ENCODE measurements at regions not wholly inside any gene's neighbourhood (a gene's known extent, or its start where the extent isn't known, plus 50 kb on each side); places are given as distances from the start of the nearest gene placed in this dataset.

GRCh38 chr7:46294381-46294780, 373.3 kb upstream of the IGFBP3 start:
- H2AFZ ChIP-seq: no peak overlapping the region
- 82 to 84% methylated on average over 5 of the region's 5 CpGs for WGBS, 2 experiments (ENCODE audit: low coverage in 1 of 2, low lambda C conversion rate in 2 of 2, missing lambda C conversion rate in 2 of 2)
- no peak overlapping the region for H3K4me2 ChIP-seq (ENCODE audit: unreplicated experiment)

DNA sequence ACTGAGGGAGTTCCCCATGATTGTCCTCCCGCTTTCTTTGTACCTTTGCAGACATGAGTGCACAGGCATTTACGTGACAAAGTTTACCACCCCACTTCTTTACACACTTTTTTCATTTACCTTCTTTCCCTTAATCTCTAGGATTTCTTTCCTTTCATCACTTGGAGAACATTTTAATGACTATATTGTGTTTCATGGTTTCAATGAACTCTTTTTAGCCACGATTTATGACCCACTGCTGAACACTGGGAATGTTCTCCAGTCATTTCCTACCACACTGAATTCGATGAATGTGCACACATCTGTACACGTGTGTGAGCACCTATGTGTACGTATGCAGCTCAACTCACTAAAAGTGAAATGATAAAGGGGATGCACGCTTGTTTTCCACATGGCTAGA, 371.7 kb upstream of the IGFBP3 start:
- DNase-seq: no peak
- no peaks in the 10 kb centered on the region for H3K9me2 ChIP-seq (ENCODE audit: insufficient read depth)
- 78 to 79% methylated on average over 7 of the region's 7 CpGs for WGBS, 2 experiments (ENCODE audit: low coverage in 1 of 2, low lambda C conversion rate in 2 of 2, missing lambda C conversion rate in 2 of 2)
- peaks cover 2% of the 10 kb centered on the region for H3K9me3 ChIP-seq (ENCODE audit: low read depth)
- in situ Hi-C loops (cut with MboI): no loop called here
- H4K20me1 ChIP-seq (ENCODE audit: insufficient read depth): no peaks in the 10 kb centered on the region
- H3K9ac ChIP-seq: no peak overlapping the region
- H3K27ac ChIP-seq: peak overlapping the region; percentile 98; the same call in 1 of the 2 replicates
- H3K36me3 ChIP-seq (ENCODE audit: low read depth): 0 out of 2 replicates have a peak, but pooled peaks cover 1% of the 10 kb centered on the region
- peaks cover 44% of the 10 kb centered on the region for H3K4me1 ChIP-seq (ENCODE audit: insufficient read depth)
- peaks cover 30% of the 10 kb centered on the region for H3F3A ChIP-seq (ENCODE audit: insufficient read depth)
- H3K79me2 ChIP-seq (ENCODE audit: insufficient read depth): no peaks in the 10 kb centered on the region
- no peak overlapping the region for H3K4me2 ChIP-seq (ENCODE audit: unreplicated experiment)
- H3K4me3 ChIP-seq: no peak overlapping the region
- H2AFZ ChIP-seq: no peak overlapping the region
- no peaks in the 10 kb centered on the region for H3K27me3 ChIP-seq (replicated peaks; ENCODE audit: insufficient read depth)
- TF ChIP-seq EZH2phosphoT487 (IDR thresholded peaks at IDR 0.05; ENCODE audit: insufficient read depth, low read depth): no peak
- no peak for TF ChIP-seq EZH2 (IDR thresholded peaks at IDR 0.05; ENCODE audit: insufficient read depth, poor library complexity, severe bottlenecking)

More at GRCh38 chr7:46294381-46294780, 373.3 kb upstream of the IGFBP3 start:
- Histone ChIP-seq H3K9ac (no peak overlapping the region), H3F3A (ENCODE audit: insufficient read depth) (peaks cover 30% of the 10 kb centered on the region), H3K9me2 (ENCODE audit: insufficient read depth) (no peaks in the 10 kb centered on the region), H3K79me2 (ENCODE audit: insufficient read depth) (no peaks in the 10 kb centered on the region), H3K9me3 (ENCODE audit: low read depth) (peaks cover 8% of the 10 kb centered on the region), H3K4me1 (ENCODE audit: insufficient read depth) (peaks cover 34% of the 10 kb centered on the region), H3K27ac (no peak overlapping the region), H3K36me3 (ENCODE audit: low read depth) (0 out of 2 replicates have a peak, but pooled peaks cover 4% of the 10 kb centered on the region), H4K20me1 (ENCODE audit: insufficient read depth) (no peaks in the 10 kb centered on the region), H3K27me3 (replicated peaks; ENCODE audit: insufficient read depth) (no peaks in the 10 kb centered on the region), H3K4me3 (no peak overlapping the region)
- TF ChIP-seq EZH2phosphoT487 (IDR thresholded peaks at IDR 0.05; ENCODE audit: insufficient read depth, low read depth): no peak
- no peak for TF ChIP-seq EZH2 (IDR thresholded peaks at IDR 0.05; ENCODE audit: insufficient read depth, poor library complexity, severe bottlenecking)
- in situ Hi-C loops (cut with MboI): no loop called here
- no peak for DNase-seq

- no peaks in the 10 kb centered on the region for H3K9me3 ChIP-seq (ENCODE audit: low read depth)
Measured at GRCh38 chr7:46291601-46292150, 370.6 kb upstream of the IGFBP3 start.

DNA sequence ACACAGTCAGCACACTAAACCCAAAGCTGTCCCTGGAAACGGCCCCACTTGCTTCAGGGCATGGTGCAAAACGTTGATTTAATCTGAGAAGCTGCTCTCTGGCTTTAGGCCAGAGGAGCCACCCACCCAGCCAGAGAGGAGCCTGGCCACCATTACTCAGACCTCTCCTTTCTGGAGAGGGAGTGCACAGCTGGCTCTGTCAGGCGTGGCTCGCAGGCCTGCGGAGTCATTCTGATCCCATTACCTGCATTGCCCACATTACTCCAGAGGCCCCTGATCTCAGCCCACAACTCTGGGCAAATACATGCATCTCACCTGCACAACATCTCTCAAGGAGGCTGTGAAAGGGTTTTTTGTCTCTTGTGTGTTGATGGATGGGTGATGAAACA, 370.0 kb upstream of the IGFBP3 start:
- Histone ChIP-seq H3K9me3 (ENCODE audit: low read depth) (no peaks in the 10 kb centered on the region), H3K36me3 (ENCODE audit: low read depth) (no peaks in the 10 kb centered on the region), H3K4me3 (peak overlapping the region; percentile 46), H3K27ac (peak overlapping the region; percentile 98), H3F3A (ENCODE audit: insufficient read depth) (peaks cover 30% of the 10 kb centered on the region), H3K4me2 (ENCODE audit: unreplicated experiment) (peak overlapping the region; percentile 80), H3K4me1 (ENCODE audit: insufficient read depth) (peaks cover 44% of the 10 kb centered on the region), H2AFZ (peak overlapping the region; percentile 17; the same call in 1 of the 2 replicates), H3K9ac (peak overlapping the region; percentile 71), H3K9me2 (ENCODE audit: insufficient read depth) (no peaks in the 10 kb centered on the region), H4K20me1 (ENCODE audit: insufficient read depth) (no peaks in the 10 kb centered on the region), H3K27me3 (replicated peaks; ENCODE audit: insufficient read depth) (no peaks in the 10 kb centered on the region), H3K79me2 (ENCODE audit: insufficient read depth) (no peaks in the 10 kb centered on the region)
- TF ChIP-seq EZH2 (IDR thresholded peaks at IDR 0.05; ENCODE audit: insufficient read depth, poor library complexity, severe bottlenecking): no peak
- no peak for TF ChIP-seq EZH2phosphoT487 (IDR thresholded peaks at IDR 0.05; ENCODE audit: insufficient read depth, low read depth)
- in situ Hi-C loops (cut with MboI): no loop called here
- peak; percentile 95 for DNase-seq
- 0 to 3% methylated on average over 5 of the region's 5 CpGs for WGBS, 2 experiments (ENCODE audit: low coverage in 1 of 2, low lambda C conversion rate in 2 of 2, missing lambda C conversion rate in 2 of 2)

More at GRCh38 chr7:46291601-46292150, 370.6 kb upstream of the IGFBP3 start:
- Histone ChIP-seq H3K9me2 (ENCODE audit: insufficient read depth) (no peaks in the 10 kb centered on the region), H3K9ac (peak overlapping the region; percentile 71), H3K27me3 (replicated peaks; ENCODE audit: insufficient read depth) (no peaks in the 10 kb centered on the region), H3K4me3 (peak overlapping the region; percentile 46), H3K4me2 (ENCODE audit: unreplicated experiment) (peak overlapping the region; percentile 80), H3K4me1 (ENCODE audit: insufficient read depth) (peaks cover 44% of the 10 kb centered on the region), H3F3A (ENCODE audit: insufficient read depth) (peaks cover 30% of the 10 kb centered on the region), H3K36me3 (ENCODE audit: low read depth) (no peaks in the 10 kb centered on the region), H2AFZ (peak overlapping the region; percentile 74), H3K27ac (peak overlapping the region; percentile 98), H3K79me2 (ENCODE audit: insufficient read depth) (no peaks in the 10 kb centered on the region), H4K20me1 (ENCODE audit: insufficient read depth) (no peaks in the 10 kb centered on the region)
- 2 to 4% methylated on average over 4 of the region's 4 CpGs for WGBS, 2 experiments (ENCODE audit: low coverage in 1 of 2, low lambda C conversion rate in 2 of 2, missing lambda C conversion rate in 2 of 2)
- DNase-seq: peak; percentile 92
- in situ Hi-C loops (cut with MboI): no loop called here
- no peak for TF ChIP-seq EZH2phosphoT487 (IDR thresholded peaks at IDR 0.05; ENCODE audit: insufficient read depth, low read depth)
- no peak for TF ChIP-seq EZH2 (IDR thresholded peaks at IDR 0.05; ENCODE audit: insufficient read depth, poor library complexity, severe bottlenecking)

Measured in GM23248 (cell line).